Right lobe of liver (tissue), 6 donors: ENCODE measurements at regions not wholly inside any gene's neighbourhood (a gene's known extent, or its start where the extent isn't known, plus 50 kb on each side); places are given as distances from the start of the nearest gene placed in this dataset.
A peak's percentile ranks its signal among the peaks of the same experiment; 100 is the strongest.

Source experiments
- ATAC-seq, 4 donors: fragments of 200-7000 bp; cut with Tn5 transposase; one replicate each; pipeline ENCODE4 v1.9.1; 2020; ENCODE audit warnings: mild to moderate bottlenecking in 4 of 4, moderate library complexity in 4 of 4
- DNase-seq, 3 donors: peaks; one replicate each; pipeline ENCODE4 v3.0.0-alpha.2; 2020
- H3K27ac ChIP-seq, 3 donors: fragments of 200-600 bp; one replicate each; pipeline ENCODE4 v1.8.0; 2022
- H3K27me3 ChIP-seq, 2 donors: fragments of 200-600 bp; one replicate each; pipeline ENCODE4 v1.8.0; 2022
- H3K36me3 ChIP-seq, 4 donors: fragments of 200-600 bp; sonication (generic) in 1 of 4; one replicate each; pipeline versions ENCODE4 v1.5.1 to v1.8.0; 2017 to 2022; ENCODE audit warnings: control low read depth in 1 of 4
- H3K4me1 ChIP-seq, 4 donors: fragments of 200-600 bp; sonication (generic) in 1 of 4; one replicate each; pipeline versions ENCODE4 v1.5.1 to v1.8.0; 2017 to 2022; ENCODE audit warnings: control low read depth in 1 of 4
- H3K4me3 ChIP-seq, 3 donors: fragments of 200-600 bp; one replicate each; pipeline ENCODE4 v1.8.0; 2022
- H3K9me3 ChIP-seq, 4 donors: fragments of 200-600 bp; sonication (generic) in 1 of 4; one replicate each; pipeline versions ENCODE4 v1.5.1 to v1.8.0; 2017 to 2022; ENCODE audit warnings: control low read depth in 1 of 4
- POLR2A ChIP-seq: fragments of 450-650 bp; IDR thresholded peaks from one replicate; pipeline ENCODE4 v1.6.1; 2017; ENCODE audit warnings: antibody characterized with exemption, mild to moderate bottlenecking
- WGBS: methylation state at CpG from one replicate; pipeline ENCODE4 v1.1.6; 2018; ENCODE audit warnings: low coverage, low lambda C conversion rate; ENCODE audit not compliant: insufficient coverage; ENCODE audit errors: missing lambda C conversion rate; 5-methylcytosine and 5-hydroxymethylcytosine counted together
- intact Hi-C, 2 donors: fragments of 100-400 bp; cut with DNase I; formaldehyde crosslinking; loops; one replicate each; pipeline versions ENCODE4 v1.11.2 to v1.14.1; 2022
- TF ChIP-seq, protein P1 (sequence below), 4 donors: fragments of 200-600 bp in 3 of 4; fragments of 450-650 bp in 1 of 4; IDR thresholded peaks; one replicate each; pipeline versions ENCODE4 v1.5.1 to v1.8.0; 2016 to 2022; ENCODE audit warnings: antibody characterized with exemption in 4 of 4, mild to moderate bottlenecking in 2 of 4
- donor health status: DM: no; HTN: yes; CAD: no.
- donor health status: DM: no; HTN: no; CAD: no.
- donor health status: DM: no; HTN: no; CAD: no.
- donor health status: DM: no; HTN: yes; CAD: no.
- donor health status: DM: no; HTN: yes; CAD: no.

DNA sequence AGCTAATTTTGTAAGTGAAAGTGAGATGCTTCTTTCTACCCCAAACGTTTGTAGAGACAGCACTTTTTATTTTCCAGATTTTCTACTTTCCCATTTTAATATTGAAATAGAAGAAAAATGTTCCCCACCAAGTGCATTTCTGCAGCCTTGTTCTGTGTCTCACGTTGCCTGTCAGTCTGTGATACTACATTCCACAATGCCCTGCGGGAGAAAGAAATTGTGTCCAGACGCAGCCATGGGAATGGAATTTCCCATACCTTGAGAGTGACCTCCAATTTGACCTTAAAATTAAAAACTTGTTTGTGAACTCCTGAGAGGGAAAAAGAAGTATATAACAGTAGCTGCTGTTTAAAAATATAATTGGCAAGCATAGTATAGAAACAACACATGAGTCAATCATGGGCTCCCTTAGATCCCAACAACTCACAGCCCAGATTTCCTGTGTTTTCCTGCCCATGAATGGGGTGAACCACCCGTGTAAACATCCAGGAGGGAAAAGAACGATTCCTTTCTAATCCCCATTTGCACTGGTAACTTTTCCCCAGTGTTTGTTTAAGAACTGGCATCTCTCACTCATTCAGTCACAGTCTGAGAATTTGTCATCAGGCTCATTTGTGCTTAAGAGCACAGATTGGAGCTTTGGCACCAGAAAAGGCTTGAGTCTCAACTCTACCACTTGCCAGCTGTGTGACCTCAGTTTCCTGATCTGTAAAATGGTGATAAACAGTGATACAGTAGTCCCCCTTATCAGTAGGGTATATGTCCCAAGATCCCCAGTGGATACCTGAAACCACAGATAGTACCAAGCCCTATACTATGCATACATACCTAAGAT lies 166.1 kb upstream of the ZNF521 start:
- no peak for ATAC-seq
- 31% methylated on average over 6 of the region's 6 CpGs for whole genome bisulfite sequencing
- Histone ChIP-seq H3K36me3 (no peaks in the 10 kb centered on the region), H3K27ac (no peak overlapping the region), H3K9me3 (no peaks in the 10 kb centered on the region), H3K27me3 (no peaks in the 10 kb centered on the region), H3K4me1 (no peaks in the 10 kb centered on the region), H3K4me3 (no peak overlapping the region)
- intact Hi-C loops: no loop called here
- no peak for TF ChIP-seq POLR2A
- TF ChIP-seq, protein P1, sequence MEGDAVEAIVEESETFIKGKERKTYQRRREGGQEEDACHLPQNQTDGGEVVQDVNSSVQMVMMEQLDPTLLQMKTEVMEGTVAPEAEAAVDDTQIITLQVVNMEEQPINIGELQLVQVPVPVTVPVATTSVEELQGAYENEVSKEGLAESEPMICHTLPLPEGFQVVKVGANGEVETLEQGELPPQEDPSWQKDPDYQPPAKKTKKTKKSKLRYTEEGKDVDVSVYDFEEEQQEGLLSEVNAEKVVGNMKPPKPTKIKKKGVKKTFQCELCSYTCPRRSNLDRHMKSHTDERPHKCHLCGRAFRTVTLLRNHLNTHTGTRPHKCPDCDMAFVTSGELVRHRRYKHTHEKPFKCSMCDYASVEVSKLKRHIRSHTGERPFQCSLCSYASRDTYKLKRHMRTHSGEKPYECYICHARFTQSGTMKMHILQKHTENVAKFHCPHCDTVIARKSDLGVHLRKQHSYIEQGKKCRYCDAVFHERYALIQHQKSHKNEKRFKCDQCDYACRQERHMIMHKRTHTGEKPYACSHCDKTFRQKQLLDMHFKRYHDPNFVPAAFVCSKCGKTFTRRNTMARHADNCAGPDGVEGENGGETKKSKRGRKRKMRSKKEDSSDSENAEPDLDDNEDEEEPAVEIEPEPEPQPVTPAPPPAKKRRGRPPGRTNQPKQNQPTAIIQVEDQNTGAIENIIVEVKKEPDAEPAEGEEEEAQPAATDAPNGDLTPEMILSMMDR (IDR thresholded peaks at IDR 0.05): no peak
- no peak for DNase-seq

DNA sequence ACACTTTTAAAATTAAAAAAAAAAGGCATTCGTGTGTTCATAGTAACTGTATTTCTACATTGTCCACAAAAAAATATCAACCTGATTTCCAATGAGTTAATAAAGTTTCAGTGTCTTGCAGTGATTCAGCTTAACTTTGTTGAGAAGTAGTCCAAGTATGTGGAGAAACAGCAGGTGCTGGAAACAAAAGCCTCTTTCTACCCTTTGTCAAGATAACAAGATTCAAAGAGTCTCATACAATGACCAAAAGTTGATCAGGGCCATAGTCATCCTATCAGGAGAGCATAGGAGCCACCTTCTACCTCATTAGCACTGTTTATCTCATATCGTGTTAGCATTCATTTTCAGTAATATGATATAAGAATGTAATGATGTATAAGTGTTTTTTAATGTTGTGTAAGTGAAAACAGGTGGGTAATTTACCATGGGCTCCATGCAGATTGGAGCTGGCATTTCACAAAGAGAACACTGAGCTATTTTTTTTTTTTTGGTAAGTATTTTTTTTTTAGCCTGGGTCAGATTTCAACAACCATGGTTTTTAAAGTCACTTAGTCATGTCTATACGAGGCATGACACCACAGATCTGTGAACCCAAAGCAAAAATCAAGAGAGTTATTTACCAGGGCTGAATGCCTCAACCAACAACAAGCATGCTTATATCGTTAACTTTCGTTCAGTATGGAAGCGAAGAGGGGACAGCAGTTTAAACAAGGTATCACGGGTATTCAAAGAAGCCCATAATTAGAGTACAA lies 165.0 kb upstream of the ZNF521 start:
- no peak for DNase-seq
- Histone ChIP-seq H3K27me3 (no peaks in the 10 kb centered on the region), H3K4me1 (no peaks in the 10 kb centered on the region), H3K9me3 (no peaks in the 10 kb centered on the region), H3K27ac (no peak overlapping the region), H3K36me3 (no peaks in the 10 kb centered on the region), H3K4me3 (no peak overlapping the region)
- no peak for TF ChIP-seq POLR2A
- intact Hi-C loops: no loop called here
- no peak for ATAC-seq
- WGBS: 29% methylated on average over 7 of the region's 7 CpGs

DNA sequence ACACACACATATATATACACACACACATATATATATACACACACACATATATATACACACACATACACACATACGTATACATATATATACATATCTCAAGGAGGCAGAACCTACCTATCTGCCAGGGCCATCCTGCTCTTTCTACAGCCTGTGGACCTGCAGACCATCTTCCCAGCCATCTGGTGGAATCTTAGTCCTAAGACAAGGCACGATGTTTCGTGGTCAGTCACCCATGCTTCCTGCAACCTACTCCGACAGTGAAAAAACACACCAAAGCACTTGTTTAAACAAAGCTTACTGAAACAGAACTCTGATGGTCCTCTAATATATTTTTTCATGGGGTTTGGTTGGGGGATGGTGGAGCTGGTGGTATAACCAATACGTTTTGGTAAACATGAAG lies 164.2 kb upstream of the ZNF521 start:
- Histone ChIP-seq H3K4me3 (no peak overlapping the region), H3K27me3 (no peaks in the 10 kb centered on the region), H3K36me3 (no peaks in the 10 kb centered on the region), H3K9me3 (no peaks in the 10 kb centered on the region), H3K27ac (no peak overlapping the region), H3K4me1 (no peaks in the 10 kb centered on the region)
- DNase-seq: no peak
- TF ChIP-seq, protein P1 (IDR thresholded peaks at IDR 0.05): no peak
- TF ChIP-seq POLR2A: no peak
- 43% methylated on average over 5 of the region's 5 CpGs for WGBS
- intact Hi-C loops: no loop called here
- ATAC-seq: no peak

DNA sequence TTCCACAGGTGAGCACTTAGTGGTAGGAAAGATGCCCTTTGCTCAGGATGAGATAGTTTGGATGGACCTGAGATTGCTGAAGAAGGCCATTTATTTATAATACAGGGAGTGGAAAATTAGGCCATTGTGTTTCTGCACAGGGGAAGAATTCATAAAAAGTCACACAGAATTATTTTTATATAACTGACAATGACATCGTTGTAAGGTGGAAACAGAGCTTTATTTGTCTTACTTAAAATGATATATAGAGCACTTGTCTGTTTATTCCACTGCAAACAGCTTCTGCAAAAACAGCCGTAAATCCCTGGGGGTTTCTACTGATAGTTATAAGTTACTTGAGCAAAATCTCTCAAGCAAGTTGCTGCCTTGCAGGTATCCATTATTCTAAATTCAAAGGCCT lies 158.1 kb upstream of the ZNF521 start:
- 69% methylated on average over 2 of the region's 2 CpGs for WGBS
- Histone ChIP-seq H3K36me3 (no peaks in the 10 kb centered on the region), H3K4me1 (no peaks in the 10 kb centered on the region), H3K27ac (no peak overlapping the region), H3K4me3 (no peak overlapping the region), H3K9me3 (no peaks in the 10 kb centered on the region), H3K27me3 (no peaks in the 10 kb centered on the region)
- no peak for DNase-seq
- TF ChIP-seq, protein P1 (IDR thresholded peaks at IDR 0.05): no peak
- TF ChIP-seq POLR2A: no peak
- intact Hi-C loops: no loop called here
- no peak for ATAC-seq

DNA sequence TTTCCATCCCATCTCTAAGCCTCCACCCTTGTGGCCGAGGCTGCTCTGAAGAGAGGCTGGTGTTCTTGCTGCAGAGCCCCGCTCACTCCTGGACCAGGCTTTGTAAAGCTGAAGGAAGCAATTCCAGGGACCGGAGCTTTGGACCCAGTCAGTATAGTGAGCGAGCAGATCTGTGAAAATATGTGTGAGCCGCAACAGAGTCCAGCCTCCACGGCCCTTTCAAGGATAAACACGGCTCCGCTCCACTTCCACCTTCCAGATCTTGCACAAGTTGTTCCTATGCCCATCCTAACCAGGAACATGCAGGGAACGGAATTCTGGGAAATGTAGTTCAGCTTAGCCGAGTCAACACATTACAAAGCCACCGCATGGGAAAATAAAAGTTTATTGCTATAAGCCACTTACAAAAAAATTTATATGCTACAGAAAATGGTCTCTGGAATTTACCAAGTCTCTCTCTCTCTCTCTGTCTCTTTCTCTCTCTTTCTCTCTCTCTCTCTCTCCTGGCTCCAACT lies 151.7 kb upstream of the ZNF521 start:
- TF ChIP-seq, protein P1 (IDR thresholded peaks at IDR 0.05): no peak
- no peak for TF ChIP-seq POLR2A
- intact Hi-C loops: no loop called here
- H3K36me3 ChIP-seq: no peaks in the 10 kb centered on the region
- DNase-seq (peak in 1 of 3 donors; percentile 42), ATAC-seq (peak; percentile 62 to 78 (median 72))
- no peaks in the 10 kb centered on the region for H3K9me3 ChIP-seq
- H3K4me1 ChIP-seq: no peaks in the 10 kb centered on the region
- H3K27ac ChIP-seq: no peak overlapping the region
- peak overlapping the region in 1 of 3 donors; percentile 24 for H3K4me3 ChIP-seq
- 4% methylated on average over 11 of the region's 11 CpGs for WGBS
- H3K27me3 ChIP-seq: no peaks in the 10 kb centered on the region
